ENCODE measurements at regions not wholly inside any gene's neighbourhood (a gene's known extent, or its start where the extent isn't known, plus 50 kb on each side); places are given as distances from the start of the nearest gene placed in this dataset.

- TF ChIP-seq EZH2 (IDR thresholded peaks at IDR 0.05; ENCODE audit: borderline replicate concordance, low read length) = no peak
- TF ChIP-seq, protein P1, sequence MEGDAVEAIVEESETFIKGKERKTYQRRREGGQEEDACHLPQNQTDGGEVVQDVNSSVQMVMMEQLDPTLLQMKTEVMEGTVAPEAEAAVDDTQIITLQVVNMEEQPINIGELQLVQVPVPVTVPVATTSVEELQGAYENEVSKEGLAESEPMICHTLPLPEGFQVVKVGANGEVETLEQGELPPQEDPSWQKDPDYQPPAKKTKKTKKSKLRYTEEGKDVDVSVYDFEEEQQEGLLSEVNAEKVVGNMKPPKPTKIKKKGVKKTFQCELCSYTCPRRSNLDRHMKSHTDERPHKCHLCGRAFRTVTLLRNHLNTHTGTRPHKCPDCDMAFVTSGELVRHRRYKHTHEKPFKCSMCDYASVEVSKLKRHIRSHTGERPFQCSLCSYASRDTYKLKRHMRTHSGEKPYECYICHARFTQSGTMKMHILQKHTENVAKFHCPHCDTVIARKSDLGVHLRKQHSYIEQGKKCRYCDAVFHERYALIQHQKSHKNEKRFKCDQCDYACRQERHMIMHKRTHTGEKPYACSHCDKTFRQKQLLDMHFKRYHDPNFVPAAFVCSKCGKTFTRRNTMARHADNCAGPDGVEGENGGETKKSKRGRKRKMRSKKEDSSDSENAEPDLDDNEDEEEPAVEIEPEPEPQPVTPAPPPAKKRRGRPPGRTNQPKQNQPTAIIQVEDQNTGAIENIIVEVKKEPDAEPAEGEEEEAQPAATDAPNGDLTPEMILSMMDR (conservative IDR thresholded peaks at IDR 0.05 in 1 of 2, IDR thresholded peaks at IDR 0.05 in 1 of 2; ENCODE audit: extremely low read depth in 1 of 2, insufficient read depth in 1 of 2, low read depth in 1 of 2, low read length in 2 of 2) = no peak
Measured at GRCh38 chr3:106687905-106688304, 689.3 kb upstream of the CCDC54 start.

Data from mammary epithelial cell (primary cell).